ENCODE measurements at regions not wholly inside any gene's neighbourhood (a gene's known extent, or its start where the extent isn't known, plus 50 kb on each side); places are given as distances from the start of the nearest gene placed in this dataset.

DNA sequence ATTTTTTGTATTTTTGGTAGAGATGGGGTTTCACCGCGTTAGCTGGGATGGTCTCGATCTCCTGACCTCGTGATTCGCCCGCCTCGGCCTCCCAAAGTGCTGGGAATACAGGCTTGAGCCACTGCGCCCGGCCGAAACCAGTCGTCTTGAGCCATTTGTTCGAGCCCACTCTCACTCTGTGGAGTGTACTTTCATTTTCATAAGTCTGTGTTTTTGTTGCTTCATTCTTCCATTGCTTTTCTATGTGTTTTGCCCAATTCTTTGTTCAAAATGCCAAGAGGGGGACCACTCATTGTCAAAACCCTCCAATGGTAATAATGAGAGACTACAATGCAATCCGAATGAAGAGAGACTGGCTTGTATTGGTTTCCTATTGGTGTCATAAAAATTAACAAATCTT lies 1545.5 kb upstream of the DDX18 start:
- TF ChIP-seq, protein P1, sequence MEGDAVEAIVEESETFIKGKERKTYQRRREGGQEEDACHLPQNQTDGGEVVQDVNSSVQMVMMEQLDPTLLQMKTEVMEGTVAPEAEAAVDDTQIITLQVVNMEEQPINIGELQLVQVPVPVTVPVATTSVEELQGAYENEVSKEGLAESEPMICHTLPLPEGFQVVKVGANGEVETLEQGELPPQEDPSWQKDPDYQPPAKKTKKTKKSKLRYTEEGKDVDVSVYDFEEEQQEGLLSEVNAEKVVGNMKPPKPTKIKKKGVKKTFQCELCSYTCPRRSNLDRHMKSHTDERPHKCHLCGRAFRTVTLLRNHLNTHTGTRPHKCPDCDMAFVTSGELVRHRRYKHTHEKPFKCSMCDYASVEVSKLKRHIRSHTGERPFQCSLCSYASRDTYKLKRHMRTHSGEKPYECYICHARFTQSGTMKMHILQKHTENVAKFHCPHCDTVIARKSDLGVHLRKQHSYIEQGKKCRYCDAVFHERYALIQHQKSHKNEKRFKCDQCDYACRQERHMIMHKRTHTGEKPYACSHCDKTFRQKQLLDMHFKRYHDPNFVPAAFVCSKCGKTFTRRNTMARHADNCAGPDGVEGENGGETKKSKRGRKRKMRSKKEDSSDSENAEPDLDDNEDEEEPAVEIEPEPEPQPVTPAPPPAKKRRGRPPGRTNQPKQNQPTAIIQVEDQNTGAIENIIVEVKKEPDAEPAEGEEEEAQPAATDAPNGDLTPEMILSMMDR (IDR thresholded peaks at IDR 0.05; ENCODE audit: borderline replicate concordance, extremely low read depth, low read length, poor library complexity, severe bottlenecking) = no peak
- no peak for TF ChIP-seq EZH2 (IDR thresholded peaks at IDR 0.05; ENCODE audit: borderline replicate concordance, low read depth, low read length, severe bottlenecking)

All from DND-41 (cell line).